ENCODE measurements at regions not wholly inside any gene's neighbourhood (a gene's known extent, or its start where the extent isn't known, plus 50 kb on each side); places are given as distances from the start of the nearest gene placed in this dataset.

GRCh38 chr7:26492816-26493215 lies 201.2 kb downstream of the SNX10 start:
- TF ChIP-seq CTCF (IDR thresholded peaks at IDR 0.05) = no peak
- TF ChIP-seq POLR2A (IDR thresholded peaks at IDR 0.05) = no peak

All from Peyer's patch (tissue), 4 donors.